HEK293 (cell line): ENCODE measurements at regions not wholly inside any gene's neighbourhood (a gene's known extent, or its start where the extent isn't known, plus 50 kb on each side); places are given as distances from the start of the nearest gene placed in this dataset.

Experiments used
- CTCF ChIA-PET: fragments of 350-600 bp; formaldehyde crosslinking; extraction: SDS; loops from one replicate; lab custom pipeline; 2021; ENCODE audit warnings: antibody characterized with exemption; lab: Yijun Ruan, JAX
- POLR2A ChIA-PET: fragments of 300-600 bp; formaldehyde crosslinking; extraction: SDS; loops from one replicate; lab custom pipeline; 2020; ENCODE audit warnings: antibody characterized with exemption, inconsistent platforms; lab: Yijun Ruan, JAX
- H3K27ac ChIP-seq: fragments of 200-500 bp; sonication (Bioruptor generic); 2 replicates; pipeline ENCODE4 v1.5.1; 2014; ENCODE audit warnings: low read depth, low read length, control low read depth, inconsistent platforms; ENCODE audit errors: extremely low read depth
- H3K36me3 ChIP-seq, 2 experiments: fragments of 200-500 bp in 1 of 2; sonication (Bioruptor generic) in 1 of 2; 1 replicate in 1 of 2; 2 replicates in 1 of 2; pipeline ENCODE4 v1.5.1; 2014 to 2017; ENCODE audit warnings: inconsistent platforms in 2 of 2, low read length in 2 of 2; ENCODE audit not compliant: control insufficient read depth in 2 of 2, insufficient read depth in 1 of 2
- H3K4me1 ChIP-seq: fragments of 200-500 bp; sonication (Bioruptor generic); 2 replicates; pipeline ENCODE4 v1.5.1; 2014; ENCODE audit warnings: mild to moderate bottlenecking, low read length, inconsistent platforms; ENCODE audit not compliant: control insufficient read depth, insufficient read depth
- H3K4me3 ChIP-seq: 2 replicates; pipeline ENCODE4 v1.5.1; 2011; ENCODE audit warnings: low read depth, mild to moderate bottlenecking, control low read depth, low read length, moderate library complexity
- H3K9me3 ChIP-seq: fragments of 200-500 bp; sonication (Bioruptor generic); 2 replicates; pipeline ENCODE4 v1.5.1; 2014; ENCODE audit warnings: low read depth, low read length, inconsistent platforms; ENCODE audit not compliant: control insufficient read depth, insufficient read depth
- FEZF1 ChIP-seq: fragments of 450-650 bp; formaldehyde crosslinking; IDR thresholded peaks from 2 replicates; pipeline ENCODE4 v1.5.1; 2016; ENCODE audit warnings: missing biosample characterization, missing genetic modification characterization
- GLI2 ChIP-seq: fragments of 450-650 bp; formaldehyde crosslinking; IDR thresholded peaks from 2 replicates; pipeline ENCODE4; 2017; ENCODE audit warnings: missing biosample characterization, missing genetic modification characterization, low read depth, borderline replicate concordance
- KLF1 ChIP-seq: fragments of 450-650 bp; formaldehyde crosslinking; IDR thresholded peaks from 2 replicates; pipeline ENCODE4 v1.5.1; 2016; ENCODE audit warnings: missing biosample characterization, missing genetic modification characterization
- KLF7 ChIP-seq: fragments of 450-650 bp; formaldehyde crosslinking; IDR thresholded peaks from 2 replicates; pipeline ENCODE4 v1.5.1; 2016; ENCODE audit warnings: missing biosample characterization, missing genetic modification characterization, borderline replicate concordance
- KLF8 ChIP-seq: fragments of 450-650 bp; formaldehyde crosslinking; IDR thresholded peaks from 2 replicates; pipeline ENCODE4 v1.5.1; 2016; ENCODE audit warnings: missing biosample characterization, missing genetic modification characterization
- SALL2 ChIP-seq: fragments of 450-650 bp; formaldehyde crosslinking; IDR thresholded peaks from 2 replicates; pipeline ENCODE4 v1.5.0; 2017; ENCODE audit warnings: missing biosample characterization, mild to moderate bottlenecking, missing genetic modification characterization, borderline replicate concordance
- ZFP69B ChIP-seq: fragments of 450-650 bp; formaldehyde crosslinking; IDR thresholded peaks from 2 replicates; pipeline ENCODE4 v1.5.1; 2016; ENCODE audit warnings: missing biosample characterization, missing genetic modification characterization
- ZNF10 ChIP-seq: fragments of 450-650 bp; formaldehyde crosslinking; IDR thresholded peaks from 2 replicates; pipeline ENCODE4 v1.5.1; 2017; ENCODE audit warnings: missing biosample characterization, missing genetic modification characterization
- ZNF114 ChIP-seq: fragments of 450-650 bp; formaldehyde crosslinking; IDR thresholded peaks from 2 replicates; pipeline ENCODE4 v1.5.0; 2017; ENCODE audit warnings: missing biosample characterization, missing genetic modification characterization
- ZNF146 ChIP-seq: fragments of 450-650 bp; formaldehyde crosslinking; IDR thresholded peaks from 2 replicates; pipeline ENCODE4 v1.5.1; 2016; ENCODE audit warnings: missing biosample characterization, missing genetic modification characterization
- ZNF19 ChIP-seq: fragments of 450-650 bp; formaldehyde crosslinking; IDR thresholded peaks from 2 replicates; pipeline ENCODE4; 2016; ENCODE audit warnings: missing biosample characterization, missing genetic modification characterization, low read depth
- ZNF202 ChIP-seq: fragments of 450-650 bp; formaldehyde crosslinking; IDR thresholded peaks from 2 replicates; pipeline ENCODE4 v1.5.1; 2016; ENCODE audit warnings: missing biosample characterization, missing genetic modification characterization, borderline replicate concordance
- ZNF341 ChIP-seq: fragments of 450-650 bp; formaldehyde crosslinking; IDR thresholded peaks from 2 replicates; pipeline ENCODE4; 2016; ENCODE audit warnings: low read depth, missing biosample characterization, missing genetic modification characterization
- ZNF416 ChIP-seq: fragments of 450-650 bp; formaldehyde crosslinking; IDR thresholded peaks from 2 replicates; pipeline ENCODE4 v1.5.1; 2016; ENCODE audit warnings: missing biosample characterization, missing genetic modification characterization
- ZNF433 ChIP-seq: fragments of 450-650 bp; formaldehyde crosslinking; IDR thresholded peaks from 2 replicates; pipeline ENCODE4 v1.5.1; 2016; ENCODE audit warnings: missing biosample characterization, missing genetic modification characterization, low read depth
- ZNF473 ChIP-seq: fragments of 450-650 bp; formaldehyde crosslinking; IDR thresholded peaks from 2 replicates; pipeline ENCODE4 v1.5.1; 2017; ENCODE audit warnings: missing biosample characterization, missing genetic modification characterization
- ZNF549 ChIP-seq: fragments of 450-650 bp; IDR thresholded peaks from 2 replicates; pipeline ENCODE4 v1.5.1; 2018; ENCODE audit warnings: missing biosample characterization, missing genetic modification characterization, mild to moderate bottlenecking, inconsistent platforms, moderate library complexity
- ZNF558 ChIP-seq: fragments of 450-650 bp; formaldehyde crosslinking; IDR thresholded peaks from 2 replicates; pipeline ENCODE4 v1.5.1; 2016; ENCODE audit warnings: missing biosample characterization, missing genetic modification characterization
- ZNF629 ChIP-seq: fragments of 450-650 bp; formaldehyde crosslinking; IDR thresholded peaks from 2 replicates; pipeline ENCODE4 v1.5.1; 2017; ENCODE audit warnings: missing biosample characterization, missing genetic modification characterization
- ZNF664 ChIP-seq: fragments of 450-650 bp; formaldehyde crosslinking; IDR thresholded peaks from 2 replicates; pipeline ENCODE4 v1.5.1; 2016; ENCODE audit warnings: missing biosample characterization, missing genetic modification characterization
- ZNF777 ChIP-seq: fragments of 450-650 bp; formaldehyde crosslinking; IDR thresholded peaks from 2 replicates; pipeline ENCODE4 v1.5.1; 2017; ENCODE audit warnings: missing biosample characterization, missing genetic modification characterization, borderline replicate concordance
- ZSCAN30 ChIP-seq: fragments of 450-650 bp; IDR thresholded peaks from 2 replicates; pipeline ENCODE4 v1.5.1; 2018; ENCODE audit warnings: missing biosample characterization, mild to moderate bottlenecking, missing genetic modification characterization, moderate library complexity
- TF ChIP-seq, protein P1 (sequence below): fragments of 450-650 bp; formaldehyde crosslinking; IDR thresholded peaks from 2 replicates; pipeline ENCODE4 v1.5.1; 2016; ENCODE audit warnings: missing biosample characterization, missing genetic modification characterization
- TF ChIP-seq, protein P2 (sequence below): fragments of 450-650 bp; formaldehyde crosslinking; IDR thresholded peaks from 2 replicates; pipeline ENCODE4 v1.5.1; 2017; ENCODE audit warnings: missing biosample characterization, missing genetic modification characterization
- TF ChIP-seq, protein P3 (sequence below): fragments of 450-650 bp; formaldehyde crosslinking; conservative IDR thresholded peaks from 2 replicates; pipeline ENCODE4 v1.5.1; 2016; ENCODE audit warnings: low read depth, missing biosample characterization, missing genetic modification characterization
- TF ChIP-seq, protein P4 (sequence below): fragments of 450-650 bp; IDR thresholded peaks from 2 replicates; pipeline ENCODE4 v1.5.1; 2018; ENCODE audit warnings: missing biosample characterization, mild to moderate bottlenecking, missing genetic modification characterization
- TF ChIP-seq, protein P5 (sequence below): fragments of 450-650 bp; formaldehyde crosslinking; optimal IDR thresholded peaks from 2 replicates; pipeline ENCODE3; 2016; ENCODE audit warnings: missing biosample characterization, mild to moderate bottlenecking, missing genetic modification characterization

DNA sequence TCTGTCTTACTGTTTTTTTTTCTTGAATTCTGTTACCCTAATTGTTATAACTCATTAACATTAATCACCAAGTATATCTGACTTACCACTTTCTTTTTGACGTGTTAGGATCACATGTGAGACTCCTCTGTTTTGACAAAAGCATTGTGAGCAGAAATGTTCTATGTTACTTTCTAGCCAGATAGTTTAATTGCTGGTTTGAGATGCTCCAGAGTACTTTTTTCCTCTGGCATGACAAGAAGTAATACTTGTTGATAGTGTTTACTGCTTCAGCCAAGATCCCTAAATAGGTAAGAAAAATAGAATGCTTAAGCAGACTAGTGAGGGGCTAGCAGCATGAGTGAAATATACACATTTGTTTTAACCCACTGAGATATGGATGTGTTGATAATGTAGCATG is 303.9 kb upstream of the PABPC4L start:
- Histone ChIP-seq H3K4me1 (no peaks in the 10 kb centered on the region), H3K36me3 (no peaks in the 10 kb centered on the region), H3K9me3 (no peaks in the 10 kb centered on the region), H3K4me3 (no peak overlapping the region), H3K27ac (no peak overlapping the region)
- POLR2A ChIA-PET = no interaction called here
- TF ChIP-seq, protein P1, sequence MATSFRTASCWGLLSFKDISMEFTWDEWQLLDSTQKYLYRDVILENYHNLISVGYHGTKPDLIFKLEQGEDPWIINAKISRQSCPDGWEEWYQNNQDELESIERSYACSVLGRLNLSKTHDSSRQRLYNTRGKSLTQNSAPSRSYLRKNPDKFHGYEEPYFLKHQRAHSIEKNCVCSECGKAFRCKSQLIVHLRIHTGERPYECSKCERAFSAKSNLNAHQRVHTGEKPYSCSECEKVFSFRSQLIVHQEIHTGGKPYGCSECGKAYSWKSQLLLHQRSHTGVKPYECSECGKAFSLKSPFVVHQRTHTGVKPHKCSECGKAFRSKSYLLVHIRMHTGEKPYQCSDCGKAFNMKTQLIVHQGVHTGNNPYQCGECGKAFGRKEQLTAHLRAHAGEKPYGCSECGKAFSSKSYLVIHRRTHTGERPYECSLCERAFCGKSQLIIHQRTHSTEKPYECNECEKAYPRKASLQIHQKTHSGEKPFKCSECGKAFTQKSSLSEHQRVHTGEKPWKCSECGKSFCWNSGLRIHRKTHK (tag by site-specific recombination) = no peak
- TF ChIP-seq ZNF549 (no peak), ZNF10 (tag by site-specific recombination) (no peak), ZNF433 (tag by site-specific recombination) (no peak), ZNF146 (no peak), FEZF1 (no peak), ZNF114 (tag by site-specific recombination) (no peak), ZNF473 (tag by site-specific recombination) (no peak), ZNF629 (tag by site-specific recombination) (no peak), ZSCAN30 (tag by site-specific recombination) (no peak), GLI2 (tag by site-specific recombination) (no peak), ZNF19 (tag by site-specific recombination) (no peak)
- CTCF ChIA-PET = no interaction called here

DNA sequence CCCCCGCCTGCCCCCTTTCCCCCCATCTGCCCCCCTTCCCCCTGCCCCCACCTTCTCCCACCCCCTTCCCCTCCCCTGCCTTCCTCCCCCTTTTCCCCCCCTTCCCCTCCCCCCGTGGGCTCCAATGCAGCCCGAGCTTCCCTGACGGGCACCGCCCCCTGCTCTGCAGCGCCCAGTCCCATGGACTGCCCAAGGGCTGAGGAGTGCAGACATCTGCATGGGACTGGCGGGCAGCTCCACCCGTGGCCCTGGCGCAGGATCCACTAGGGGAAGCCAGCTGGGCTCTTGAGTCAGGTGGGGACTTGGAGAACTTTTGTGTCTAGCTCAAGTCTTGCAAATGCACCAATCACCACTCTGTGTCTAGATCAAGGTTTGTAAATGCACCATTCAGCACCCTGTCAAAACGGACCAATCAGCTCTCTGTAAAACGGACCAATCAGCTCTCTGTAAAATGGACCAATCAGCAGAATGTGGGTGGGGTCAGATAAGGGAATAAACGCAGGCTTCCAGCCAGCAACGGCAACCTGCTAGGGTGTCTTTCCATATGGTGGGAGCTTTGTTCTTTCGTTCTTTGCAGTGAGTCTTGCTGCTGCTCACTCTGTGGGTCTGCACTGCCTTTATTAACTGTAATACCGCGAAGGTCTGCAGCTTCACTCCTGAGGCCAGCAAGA is 300.5 kb upstream of the PABPC4L start:
- CTCF ChIA-PET = no interaction called here
- TF ChIP-seq KLF8 (tag by site-specific recombination) (no peak), ZNF416 (tag by site-specific recombination) (no peak), ZSCAN30 (tag by site-specific recombination) (no peak), ZNF558 (tag by site-specific recombination) (no peak), ZNF341 (tag by site-specific recombination) (no peak), ZNF777 (tag by site-specific recombination) (no peak), ZNF202 (tag by site-specific recombination) (no peak), KLF7 (tag by site-specific recombination) (no peak), KLF1 (tag by site-specific recombination) (no peak), GLI2 (tag by site-specific recombination) (no peak), ZFP69B (tag by site-specific recombination) (no peak), SALL2 (tag by site-specific recombination) (no peak), ZNF664 (tag by site-specific recombination) (no peak), FEZF1 (no peak)
- TF ChIP-seq, protein P2, sequence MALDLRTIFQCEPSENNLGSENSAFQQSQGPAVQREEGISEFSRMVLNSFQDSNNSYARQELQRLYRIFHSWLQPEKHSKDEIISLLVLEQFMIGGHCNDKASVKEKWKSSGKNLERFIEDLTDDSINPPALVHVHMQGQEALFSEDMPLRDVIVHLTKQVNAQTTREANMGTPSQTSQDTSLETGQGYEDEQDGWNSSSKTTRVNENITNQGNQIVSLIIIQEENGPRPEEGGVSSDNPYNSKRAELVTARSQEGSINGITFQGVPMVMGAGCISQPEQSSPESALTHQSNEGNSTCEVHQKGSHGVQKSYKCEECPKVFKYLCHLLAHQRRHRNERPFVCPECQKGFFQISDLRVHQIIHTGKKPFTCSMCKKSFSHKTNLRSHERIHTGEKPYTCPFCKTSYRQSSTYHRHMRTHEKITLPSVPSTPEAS (tag by site-specific recombination) = no peak
- TF ChIP-seq, protein P3, sequence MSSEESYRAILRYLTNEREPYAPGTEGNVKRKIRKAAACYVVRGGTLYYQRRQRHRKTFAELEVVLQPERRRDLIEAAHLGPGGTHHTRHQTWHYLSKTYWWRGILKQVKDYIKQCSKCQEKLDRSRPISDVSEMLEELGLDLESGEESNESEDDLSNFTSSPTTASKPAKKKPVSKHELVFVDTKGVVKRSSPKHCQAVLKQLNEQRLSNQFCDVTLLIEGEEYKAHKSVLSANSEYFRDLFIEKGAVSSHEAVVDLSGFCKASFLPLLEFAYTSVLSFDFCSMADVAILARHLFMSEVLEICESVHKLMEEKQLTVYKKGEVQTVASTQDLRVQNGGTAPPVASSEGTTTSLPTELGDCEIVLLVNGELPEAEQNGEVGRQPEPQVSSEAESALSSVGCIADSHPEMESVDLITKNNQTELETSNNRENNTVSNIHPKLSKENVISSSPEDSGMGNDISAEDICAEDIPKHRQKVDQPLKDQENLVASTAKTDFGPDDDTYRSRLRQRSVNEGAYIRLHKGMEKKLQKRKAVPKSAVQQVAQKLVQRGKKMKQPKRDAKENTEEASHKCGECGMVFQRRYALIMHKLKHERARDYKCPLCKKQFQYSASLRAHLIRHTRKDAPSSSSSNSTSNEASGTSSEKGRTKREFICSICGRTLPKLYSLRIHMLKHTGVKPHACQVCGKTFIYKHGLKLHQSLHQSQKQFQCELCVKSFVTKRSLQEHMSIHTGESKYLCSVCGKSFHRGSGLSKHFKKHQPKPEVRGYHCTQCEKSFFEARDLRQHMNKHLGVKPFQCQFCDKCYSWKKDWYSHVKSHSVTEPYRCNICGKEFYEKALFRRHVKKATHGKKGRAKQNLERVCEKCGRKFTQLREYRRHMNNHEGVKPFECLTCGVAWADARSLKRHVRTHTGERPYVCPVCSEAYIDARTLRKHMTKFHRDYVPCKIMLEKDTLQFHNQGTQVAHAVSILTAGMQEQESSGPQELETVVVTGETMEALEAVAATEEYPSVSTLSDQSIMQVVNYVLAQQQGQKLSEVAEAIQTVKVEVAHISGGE (tag by site-specific recombination) = no peak
- TF ChIP-seq, protein P4, sequence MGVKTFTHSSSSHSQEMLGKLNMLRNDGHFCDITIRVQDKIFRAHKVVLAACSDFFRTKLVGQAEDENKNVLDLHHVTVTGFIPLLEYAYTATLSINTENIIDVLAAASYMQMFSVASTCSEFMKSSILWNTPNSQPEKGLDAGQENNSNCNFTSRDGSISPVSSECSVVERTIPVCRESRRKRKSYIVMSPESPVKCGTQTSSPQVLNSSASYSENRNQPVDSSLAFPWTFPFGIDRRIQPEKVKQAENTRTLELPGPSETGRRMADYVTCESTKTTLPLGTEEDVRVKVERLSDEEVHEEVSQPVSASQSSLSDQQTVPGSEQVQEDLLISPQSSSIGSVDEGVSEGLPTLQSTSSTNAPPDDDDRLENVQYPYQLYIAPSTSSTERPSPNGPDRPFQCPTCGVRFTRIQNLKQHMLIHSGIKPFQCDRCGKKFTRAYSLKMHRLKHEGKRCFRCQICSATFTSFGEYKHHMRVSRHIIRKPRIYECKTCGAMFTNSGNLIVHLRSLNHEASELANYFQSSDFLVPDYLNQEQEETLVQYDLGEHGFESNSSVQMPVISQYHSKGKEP = no peak
- TF ChIP-seq, protein P5, sequence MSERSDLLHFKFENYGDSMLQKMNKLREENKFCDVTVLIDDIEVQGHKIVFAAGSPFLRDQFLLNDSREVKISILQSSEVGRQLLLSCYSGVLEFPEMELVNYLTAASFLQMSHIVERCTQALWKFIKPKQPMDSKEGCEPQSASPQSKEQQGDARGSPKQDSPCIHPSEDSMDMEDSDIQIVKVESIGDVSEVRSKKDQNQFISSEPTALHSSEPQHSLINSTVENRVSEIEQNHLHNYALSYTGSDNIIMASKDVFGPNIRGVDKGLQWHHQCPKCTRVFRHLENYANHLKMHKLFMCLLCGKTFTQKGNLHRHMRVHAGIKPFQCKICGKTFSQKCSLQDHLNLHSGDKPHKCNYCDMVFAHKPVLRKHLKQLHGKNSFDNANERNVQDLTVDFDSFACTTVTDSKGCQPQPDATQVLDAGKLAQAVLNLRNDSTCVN (tag by site-specific recombination) = no peak

More for the DNA sequence above, 300.5 kb upstream of the PABPC4L start:
- H3K9me3 ChIP-seq = no peaks in the 10 kb centered on the region
- no peak overlapping the region for H3K27ac ChIP-seq
- no peak overlapping the region for H3K4me3 ChIP-seq
- no peaks in the 10 kb centered on the region for H3K4me1 ChIP-seq
- POLR2A ChIA-PET = no interaction called here
- H3K36me3 ChIP-seq = no peaks in the 10 kb centered on the region
